ENCODE measurements at regions not wholly inside any gene's neighbourhood (a gene's known extent, or its start where the extent isn't known, plus 50 kb on each side); places are given as distances from the start of the nearest gene placed in this dataset.
"Not testable (repeated sequence)": the region's sequence is repeated elsewhere in the genome, so short reads cannot be mapped to it uniquely, and the experiment has no call there.

- no peak for DNase-seq
Measured at GRCh38 chrX:102784550-102784949, 64.0 kb downstream of the GPRASP3 start.

- DNase-seq: no peak
Measured at GRCh38 chrX:102787283-102787682, 66.7 kb downstream of the GPRASP3 start.

GRCh38 chrX:102808336-102808735 is 87.8 kb downstream of the GPRASP3 start:
- DNase-seq: peak; percentile 46

- DNase-seq: not testable (repeated sequence)
Measured at GRCh38 chrX:102818269-102818668, 97.7 kb downstream of the GPRASP3 start.

GRCh38 chrX:102832661-102833060 is 104.4 kb upstream of the RAB40AL start:
- DNase-seq: peak; percentile 62

GRCh38 chrX:102833136-102833535 is 103.9 kb upstream of the RAB40AL start:
- peak; percentile 36 for DNase-seq

GRCh38 chrX:102835504-102836146 is 101.4 kb upstream of the RAB40AL start:
- DNase-seq: peak; percentile 19

- DNase-seq: no peak
Measured at GRCh38 chrX:102837847-102838246, 99.2 kb upstream of the RAB40AL start.

GRCh38 chrX:102840871-102841705 is 96.0 kb upstream of the RAB40AL start:
- DNase-seq: peak; percentile 12

- no peak for DNase-seq
Measured at GRCh38 chrX:102841706-102842003, 95.4 kb upstream of the RAB40AL start.

- no peak for DNase-seq
Measured at GRCh38 chrX:102845020-102845419, 92.1 kb upstream of the RAB40AL start.

GRCh38 chrX:102846544-102847236 is 90.4 kb upstream of the RAB40AL start:
- peak; percentile 58 for DNase-seq

- DNase-seq: peak; percentile 27
Measured at GRCh38 chrX:102847362-102847761, 89.7 kb upstream of the RAB40AL start.

GRCh38 chrX:102849396-102849795 is 87.7 kb upstream of the RAB40AL start:
- no peak for DNase-seq

GRCh38 chrX:102858826-102859549 is 78.1 kb upstream of the RAB40AL start:
- not testable (repeated sequence) for DNase-seq

GRCh38 chrX:102859550-102859871 is 77.6 kb upstream of the RAB40AL start:
- DNase-seq: no peak

GRCh38 chrX:102860235-102860634 is 76.8 kb upstream of the RAB40AL start:
- no peak for DNase-seq

- peak; percentile 71 for DNase-seq
Measured at GRCh38 chrX:102863735-102864134, 73.3 kb upstream of the RAB40AL start.

- no peak for DNase-seq
Measured at GRCh38 chrX:102866981-102867656, 70.0 kb upstream of the RAB40AL start.

- no peak for DNase-seq
Measured at GRCh38 chrX:102883491-102883890, 53.6 kb upstream of the RAB40AL start.

All from fibroblast of skin of back (primary cell).